ENCODE measurements at regions not wholly inside any gene's neighbourhood (a gene's known extent, or its start where the extent isn't known, plus 50 kb on each side); places are given as distances from the start of the nearest gene placed in this dataset.

GRCh38 chrX:40459571-40460158, 121.1 kb upstream of the ATP6AP2 start:
- no peak for DNase-seq (ENCODE audit: low spot score)
- ATAC-seq, result no peak

GRCh38 chrX:40457406-40457805, 123.4 kb upstream of the ATP6AP2 start:
- no peak for ATAC-seq
- DNase-seq (ENCODE audit: low spot score), result no peak

GRCh38 chrX:40452031-40452430, 128.7 kb upstream of the ATP6AP2 start:
- no peak for ATAC-seq
- no peak for DNase-seq (ENCODE audit: low spot score)

- no peak for ATAC-seq
- no peak for DNase-seq (ENCODE audit: low spot score)
Observed at GRCh38 chrX:40449956-40450706, 130.6 kb upstream of the ATP6AP2 start.

GRCh38 chrX:40449396-40449795, 131.4 kb upstream of the ATP6AP2 start:
- DNase-seq (ENCODE audit: low spot score) (no peak), ATAC-seq (no peak)

- no peak for ATAC-seq
Observed at GRCh38 chrX:40448793-40449192, 132.0 kb upstream of the ATP6AP2 start.

GRCh38 chrX:40446921-40447320, 133.8 kb upstream of the ATP6AP2 start:
- DNase-seq (ENCODE audit: low spot score), result no peak
- no peak for ATAC-seq

More at GRCh38 chrX:40448793-40449192, 132.0 kb upstream of the ATP6AP2 start:
- no peak for DNase-seq (ENCODE audit: low spot score)

GRCh38 chrX:40445691-40446090, 135.1 kb upstream of the ATP6AP2 start:
- DNase-seq (ENCODE audit: low spot score) (no peak), ATAC-seq (no peak)

- no peak for DNase-seq (ENCODE audit: low spot score)
- no peak for ATAC-seq
Observed at GRCh38 chrX:40444798-40445496, 135.8 kb upstream of the ATP6AP2 start.

- DNase-seq (ENCODE audit: low spot score) (no peak), ATAC-seq (no peak)
Observed at GRCh38 chrX:40444133-40444532, 136.6 kb upstream of the ATP6AP2 start.

GRCh38 chrX:40440866-40441265, 139.9 kb upstream of the ATP6AP2 start:
- ATAC-seq, result no peak
- DNase-seq (ENCODE audit: low spot score), result no peak

GRCh38 chrX:40439625-40440532, 140.9 kb upstream of the ATP6AP2 start:
- no peak for DNase-seq (ENCODE audit: low spot score)
- ATAC-seq, result no peak

- ATAC-seq, result no peak
Observed at GRCh38 chrX:40437348-40437747, 143.4 kb upstream of the ATP6AP2 start.

GRCh38 chrX:40434947-40435346, 145.8 kb upstream of the ATP6AP2 start:
- DNase-seq (ENCODE audit: low spot score), result no peak

More at GRCh38 chrX:40437348-40437747, 143.4 kb upstream of the ATP6AP2 start:
- DNase-seq (ENCODE audit: low spot score), result no peak

GRCh38 chrX:40434443-40434842, 146.3 kb upstream of the ATP6AP2 start:
- no peak for DNase-seq (ENCODE audit: low spot score)
- no peak for ATAC-seq

More at GRCh38 chrX:40434947-40435346, 145.8 kb upstream of the ATP6AP2 start:
- ATAC-seq, result no peak

- no peak for ATAC-seq
- no peak for DNase-seq (ENCODE audit: low spot score)
Observed at GRCh38 chrX:40433160-40433559, 147.6 kb upstream of the ATP6AP2 start.

GRCh38 chrX:40424259-40424658, 156.5 kb upstream of the ATP6AP2 start:
- DNase-seq (ENCODE audit: low spot score) (no peak), ATAC-seq (no peak)

GRCh38 chrX:40423299-40423698, 157.5 kb upstream of the ATP6AP2 start:
- no peak for ATAC-seq
- DNase-seq (ENCODE audit: low spot score), result no peak

- DNase-seq (ENCODE audit: low spot score) (no peak), ATAC-seq (no peak)
Observed at GRCh38 chrX:40422021-40422420, 158.7 kb upstream of the ATP6AP2 start.

GRCh38 chrX:40420899-40421729, 159.7 kb upstream of the ATP6AP2 start:
- DNase-seq (ENCODE audit: low spot score), result no peak

More at GRCh38 chrX:40420899-40421729, 159.7 kb upstream of the ATP6AP2 start:
- no peak for ATAC-seq

Measured in left lobe of liver (tissue), 2 donors.